T-helper 1 cell treated with Interleukin-12 subunit alpha and Interleukin-12 subunit beta and Interleukin-4 antibody, amounts not matched to agents 30 ng/mL and 1 ng/mL, for 36 hours (primary cell): ENCODE measurements at regions not wholly inside any gene's neighbourhood (a gene's known extent, or its start where the extent isn't known, plus 50 kb on each side); places are given as distances from the start of the nearest gene placed in this dataset.

Source experiments
- intact Hi-C: fragments of 100-400 bp; cut with micrococcal nuclease; formaldehyde crosslinking; loops from one replicate; pipeline ENCODE4 v1.15.1; 2024

GRCh38 chr11:38304926-38305325 is 1706.9 kb upstream of the RAG2 start:
- intact Hi-C loops = no loop called here

- intact Hi-C loops = no loop called here
These were observed 1704.5 kb upstream of the RAG2 start for GRCh38 chr11:38302564-38302963.

- intact Hi-C loops = no loop called here
These were observed 1702.5 kb upstream of the RAG2 start for GRCh38 chr11:38300570-38300969.

GRCh38 chr11:38296211-38296776 is 1698.3 kb upstream of the RAG2 start:
- intact Hi-C loops = no loop called here

- intact Hi-C loops = no loop called here
These were observed 1684.7 kb upstream of the RAG2 start for GRCh38 chr11:38282718-38283117.

- intact Hi-C loops = no loop called here
These were observed 1680.6 kb upstream of the RAG2 start for GRCh38 chr11:38278457-38279141.

- intact Hi-C loops = no loop called here
These were observed 1676.0 kb upstream of the RAG2 start for GRCh38 chr11:38274031-38274430.

- intact Hi-C loops = no loop called here
These were observed 1674.3 kb upstream of the RAG2 start for GRCh38 chr11:38272376-38272775.

- intact Hi-C loops = no loop called here
These were observed 1668.7 kb upstream of the RAG2 start for GRCh38 chr11:38266691-38267090.

- intact Hi-C loops = no loop called here
These were observed 1658.4 kb upstream of the RAG2 start for GRCh38 chr11:38256436-38256835.

GRCh38 chr11:38254913-38255312 is 1656.9 kb upstream of the RAG2 start:
- intact Hi-C loops = no loop called here

- intact Hi-C loops = no loop called here
These were observed 1654.6 kb upstream of the RAG2 start for GRCh38 chr11:38252620-38253019.

- intact Hi-C loops = no loop called here
These were observed 1648.4 kb upstream of the RAG2 start for GRCh38 chr11:38246451-38246850.

- intact Hi-C loops = no loop called here
These were observed 1628.6 kb upstream of the RAG2 start for GRCh38 chr11:38226684-38227083.

- intact Hi-C loops = no loop called here
These were observed 1623.3 kb upstream of the RAG2 start for GRCh38 chr11:38221295-38221694.

- intact Hi-C loops = no loop called here
These were observed 1621.6 kb upstream of the RAG2 start for GRCh38 chr11:38219636-38220035.

GRCh38 chr11:38208951-38209350 is 1610.9 kb upstream of the RAG2 start:
- intact Hi-C loops = no loop called here

GRCh38 chr11:38206663-38207062 is 1608.6 kb upstream of the RAG2 start:
- intact Hi-C loops = no loop called here

GRCh38 chr11:38191101-38191500 is 1593.1 kb upstream of the RAG2 start:
- intact Hi-C loops = no loop called here

GRCh38 chr11:38182126-38182866 is 1584.3 kb upstream of the RAG2 start:
- intact Hi-C loops = no loop called here

- intact Hi-C loops = no loop called here
These were observed 1578.8 kb upstream of the RAG2 start for GRCh38 chr11:38176686-38177322.

GRCh38 chr11:38173676-38174075 is 1575.6 kb upstream of the RAG2 start:
- intact Hi-C loops = no loop called here
